ENCODE measurements at regions not wholly inside any gene's neighbourhood (a gene's known extent, or its start where the extent isn't known, plus 50 kb on each side); places are given as distances from the start of the nearest gene placed in this dataset.
A peak's percentile ranks its signal among the peaks of the same experiment; 100 is the strongest.

- Histone ChIP-seq H3K27me3 (ENCODE audit: insufficient read depth) (peaks cover 14% of the 10 kb centered on the region; the same call in 1 of the 2 replicates), H2AFZ (ENCODE audit: low read depth) (no peak overlapping the region), H3F3A (replicated peaks; ENCODE audit: insufficient read depth) (no peaks in the 10 kb centered on the region), H3K4me1 (ENCODE audit: control insufficient read depth in 1 of 2, insufficient read depth in 2 of 2, low read depth in 1 of 2, low read length in 1 of 2) (peaks cover 0 to 20% of the 10 kb centered on the region in 2 experiments; a peak in 1 of 4 replicates), H3K9ac (no peak overlapping the region), H3K79me2 (ENCODE audit: insufficient read depth) (no peaks in the 10 kb centered on the region), H3K9me2 (no peaks in the 10 kb centered on the region), H3K9me3 (no peaks in the 10 kb centered on the region), H3K27ac (ENCODE audit: low read depth in 2 of 2, low read length in 1 of 2) (no peak overlapping the region), H3K4me2 (no peak overlapping the region), H3K4me3 (ENCODE audit: low read depth in 2 of 2, low read length in 1 of 2) (no peak overlapping the region), H3K36me3 (replicated peaks in 1 of 2; ENCODE audit: control insufficient read depth in 1 of 2, insufficient read depth in 2 of 2, low read length in 1 of 2) (no peaks in the 10 kb centered on the region), H4K20me1 (ENCODE audit: insufficient read depth) (no peaks in the 10 kb centered on the region)
- DNase-seq = no peak
- ChIA-PET CTCF (interaction anchor here (0.7 to 3.8 kb wide), 12 partner anchors 8 to 252 kb away, joined by 3 to 24 read pairs (median 6); no protein-coding TSS in a partner anchor), POLR2A (no interaction called here)
- TF ChIP-seq NFIC (IDR thresholded peaks at IDR 0.05; ENCODE audit: borderline replicate concordance) (no peak), TAF1 (IDR thresholded peaks at IDR 0.05; ENCODE audit: borderline replicate concordance, low read depth, low read length) (no peak), TEAD4 (IDR thresholded peaks at IDR 0.05; ENCODE audit: borderline replicate concordance, insufficient read depth) (no peak)
- 88% methylated on average over 8 of the region's 13 CpGs for WGBS (ENCODE audit: low lambda C conversion rate)
Observed at GRCh38 chr6:41450581-41450980, 95.6 kb upstream of the FOXP4 start.

GRCh38 chr6:41451039-41451438, 95.1 kb upstream of the FOXP4 start:
- TF ChIP-seq IRF3 (IDR thresholded peaks at IDR 0.05; ENCODE audit: low read depth, low read length) = no peak
- TF ChIP-seq NRF1 (IDR thresholded peaks at IDR 0.05; ENCODE audit: low read depth, low read length) = no peak
- TF ChIP-seq RAD21 (IDR thresholded peaks at IDR 0.05; ENCODE audit: low read length) = no peak
- TF ChIP-seq CTCF (IDR thresholded peaks at IDR 0.05) = 0 out of 2 replicates have a peak, but pooled peaks have one; percentile 18
- no peak for TF ChIP-seq YY1 (IDR thresholded peaks at IDR 0.05; ENCODE audit: low read depth)
- no peak for TF ChIP-seq RCOR1 (IDR thresholded peaks at IDR 0.05; ENCODE audit: low read length)
- H3K27me3 ChIP-seq (ENCODE audit: insufficient read depth) = peaks cover 19% of the 10 kb centered on the region; the same call in 1 of the 2 replicates
- H3K79me2 ChIP-seq (ENCODE audit: insufficient read depth) = no peaks in the 10 kb centered on the region
- peak; percentile 54 for DNase-seq
- no peaks in the 10 kb centered on the region for H3K9me2 ChIP-seq
- H3K4me1 ChIP-seq (ENCODE audit: control insufficient read depth in 1 of 2, insufficient read depth in 2 of 2, low read depth in 1 of 2, low read length in 1 of 2) = peaks cover 0 to 20% of the 10 kb centered on the region in 2 experiments; a peak in 1 of 4 replicates
- H3K36me3 ChIP-seq (replicated peaks in 1 of 2; ENCODE audit: control insufficient read depth in 1 of 2, insufficient read depth in 2 of 2, low read length in 1 of 2) = no peaks in the 10 kb centered on the region
- H3K9ac ChIP-seq = no peak overlapping the region
- ChIA-PET CTCF (interaction anchor here (0.7 to 3.8 kb wide), 13 partner anchors 9 to 252 kb away, joined by 3 to 24 read pairs (median 5); no protein-coding TSS in a partner anchor), POLR2A (no interaction called here)
- 73% methylated on average over 7 of the region's 9 CpGs for WGBS (ENCODE audit: low lambda C conversion rate)
- no peak overlapping the region for H2AFZ ChIP-seq (ENCODE audit: low read depth)
- H3F3A ChIP-seq (replicated peaks; ENCODE audit: insufficient read depth) = no peaks in the 10 kb centered on the region
- no peak overlapping the region for H3K4me3 ChIP-seq (ENCODE audit: low read depth in 2 of 2, low read length in 1 of 2)
- H3K4me2 ChIP-seq = no peak overlapping the region
- no peak overlapping the region for H3K27ac ChIP-seq (ENCODE audit: low read depth in 2 of 2, low read length in 1 of 2)
- no peaks in the 10 kb centered on the region for H4K20me1 ChIP-seq (ENCODE audit: insufficient read depth)
- no peaks in the 10 kb centered on the region for H3K9me3 ChIP-seq

Data from SK-N-SH (cell line).